NCI-H128 (cell line): ENCODE measurements at regions not wholly inside any gene's neighbourhood (a gene's known extent, or its start where the extent isn't known, plus 50 kb on each side); places are given as distances from the start of the nearest gene placed in this dataset.

Experiments
- DNase-seq: peaks from one replicate; lab custom pipeline; 2025; ENCODE audit not compliant: unreplicated experiment; lab: John Stamatoyannopoulos, UW

- no peak for DNase-seq
These were observed 50.5 kb upstream of the ATF3 start for GRCh38 chr1:212557739-212558692.

- DNase-seq = peak; percentile 89
These were observed 49.7 kb upstream of the ATF3 start for GRCh38 chr1:212558693-212559480.
